ENCODE measurements at regions not wholly inside any gene's neighbourhood (a gene's known extent, or its start where the extent isn't known, plus 50 kb on each side); places are given as distances from the start of the nearest gene placed in this dataset.

GRCh38 chr14:65308536-65308935, 104.0 kb upstream of the FUT8 start:
- TF ChIP-seq POLR2AphosphoS5 (IDR thresholded peaks at IDR 0.05; ENCODE audit: low read depth, low read length) (no peak), TAF1 (IDR thresholded peaks at IDR 0.05; ENCODE audit: borderline replicate concordance, insufficient read depth, low read length) (no peak), SIN3A (IDR thresholded peaks at IDR 0.05; ENCODE audit: borderline replicate concordance, insufficient read depth, low read length) (no peak), FOXP2 (optimal IDR thresholded peaks at IDR 0.05; ENCODE audit: borderline replicate concordance, extremely low read depth, extremely low read length, insufficient read depth) (no peak)
